Heart right ventricle (tissue), 16 donors: ENCODE measurements at regions not wholly inside any gene's neighbourhood (a gene's known extent, or its start where the extent isn't known, plus 50 kb on each side); places are given as distances from the start of the nearest gene placed in this dataset.
A peak's percentile ranks its signal among the peaks of the same experiment; 100 is the strongest.
"Not testable (repeated sequence)": the region's sequence is repeated elsewhere in the genome, so short reads cannot be mapped to it uniquely, and the experiment has no call there.

Experiments
- ATAC-seq, 8 donors: fragments of 200-7000 bp; cut with Tn5 transposase; one replicate each; pipeline ENCODE4 v1.9.1; 2020; ENCODE audit warnings: mild to moderate bottlenecking in 8 of 8, moderate library complexity in 8 of 8, moderate number of reproducible peaks in 1 of 8
- DNase-seq, 2 donors: peaks; one replicate each; pipeline ENCODE4 v3.0.0-alpha.2; 2020
- H3K27ac ChIP-seq, 10 donors: fragments of 200-600 bp; sonication (generic) in 2 of 10; one replicate each; pipeline versions ENCODE4 v1.5.0 to v1.8.0; 2020 to 2022; ENCODE audit warnings: mild to moderate bottlenecking in 3 of 10
- H3K27me3 ChIP-seq, 7 donors: fragments of 200-600 bp; one replicate each; pipeline ENCODE4 v1.8.0; 2021 to 2022; ENCODE audit warnings: mild to moderate bottlenecking in 2 of 7
- H3K36me3 ChIP-seq, 9 donors: fragments of 200-600 bp; sonication (generic) in 1 of 9; one replicate each; pipeline versions ENCODE4 v1.5.0 to v1.8.0; 2020 to 2022; ENCODE audit warnings: mild to moderate bottlenecking in 2 of 9
- H3K4me1 ChIP-seq, 9 donors: fragments of 200-600 bp; sonication (generic) in 1 of 9; one replicate each; pipeline versions ENCODE4 v1.5.0 to v1.8.0; 2020 to 2022; ENCODE audit warnings: mild to moderate bottlenecking in 4 of 9
- H3K4me3 ChIP-seq, 10 donors: fragments of 200-600 bp; sonication (generic) in 2 of 10; one replicate each; pipeline versions ENCODE4 v1.5.0 to v1.8.0; 2020 to 2022; ENCODE audit warnings: mild to moderate bottlenecking in 7 of 10, moderate library complexity in 2 of 10
- H3K9me3 ChIP-seq, 11 donors: fragments of 200-600 bp in 10 of 11; sonication (generic) in 2 of 11; one replicate each; pipeline versions ENCODE4 v1.5.0 to v1.8.0; 2013 to 2022; ENCODE audit warnings: mild to moderate bottlenecking in 2 of 11, control low read depth in 1 of 11, moderate library complexity in 1 of 11
- CTCF ChIP-seq, 9 donors: fragments of 200-600 bp; sonication (generic) in 2 of 9; IDR thresholded peaks; one replicate each; pipeline versions ENCODE4 v1.5.0 to v1.8.0; 2021 to 2022; ENCODE audit warnings: antibody characterized with exemption in 9 of 9, mild to moderate bottlenecking in 5 of 9, moderate library complexity in 1 of 9
- WGBS, 2 donors: extraction: QIAGEN DNeasy Blood & Tissue Kit; methylation state at CpG; one replicate each; pipeline ENCODE4 v1.1.7; 2013; ENCODE audit warnings: inconsistent platforms in 1 of 2; 5-methylcytosine and 5-hydroxymethylcytosine counted together
- intact Hi-C, 10 donors: fragments of 100-400 bp; cut with DNase I; formaldehyde crosslinking; loops; one replicate each; pipeline versions ENCODE4 v1.11.1 to v1.14.2; 2022
- donor health status: Arrhythmogenic right ventricular cardiomyopathy.
- donor health status: ischemic (EF 13 %, LVEDD 7.1; RV severe dilation, severe dysfunction).
- donor health status: healthy with polysubstance abuse.
- donor health status: DM: no; HTN: yes; CAD: no.
- donor health status: DM: no; HTN: no; CAD: no.
- donor health status: ischemic (EF 25% LVEDD 6.9; RV normal size, moderate dysfunction).
- donor health status: ischemic (EF 25% LVEDD 5.7; RV mildly dilated, moderate dysfunction).
- donor health status: healthy.
- donor health status: DM: yes; HTN: yes; CAD: no.
- donor health status: Ischemic cardiomyopathy.
- donor health status: ischemic (EF 35%, LVEDD 5.7; RV mildly dilated, moderate dysfunction).
- donor health status: nonischemic (EF 11% LVEDD 7.7; RV severe dilation, severe dysfunction).
- donor health status: DM: yes; HTN: yes; CAD: no.
- donor health status: PGD.
- donor health status: ischemic (EF 29% LVEDD 5.4; RV normal size, mild dysfunction).
- donor health status: nonischemic (EF 23%, LVEDD 6.1; RV moderate dilation, normal function).

- ATAC-seq (no peak), DNase-seq (no peak)
- no peak overlapping the region for H3K27ac ChIP-seq
- no peaks in the 10 kb centered on the region for H3K9me3 ChIP-seq
- H3K27me3 ChIP-seq, result no peaks in the 10 kb centered on the region
- peaks cover 0 to 30% (median 8%) of the 10 kb centered on the region in 9 donors for H3K4me1 ChIP-seq
- TF ChIP-seq CTCF (IDR thresholded peaks at IDR 0.05), result no peak
- H3K4me3 ChIP-seq, result no peak overlapping the region
- WGBS, 2 donors, result 91 to 95% methylated on average over 2 of the region's 2 CpGs
- intact Hi-C loops, result no loop called here
- H3K36me3 ChIP-seq, result no peaks in the 10 kb centered on the region
Measured at GRCh38 chr6:11407414-11407813, 130.1 kb upstream of the TMEM170B start.

- Histone ChIP-seq H3K9me3 (no peaks in the 10 kb centered on the region), H3K36me3 (no peaks in the 10 kb centered on the region), H3K27ac (peak overlapping the region in 1 of 10 donors; percentile 53), H3K4me1 (peaks cover 0 to 14% (median 0%) of the 10 kb centered on the region in 9 donors), H3K27me3 (no peaks in the 10 kb centered on the region), H3K4me3 (no peak overlapping the region)
- intact Hi-C loops, result no loop called here
- TF ChIP-seq CTCF (IDR thresholded peaks at IDR 0.05), result no peak
- WGBS, 2 donors, result 66 to 79% methylated on average over 4 of the region's 4 CpGs
- DNase-seq (no peak), ATAC-seq (peak in 6 of 8 donors; percentile 39 to 65 (median 62))
Measured at GRCh38 chr6:11404838-11405237, 132.7 kb upstream of the TMEM170B start.

GRCh38 chr6:11404081-11404480 is 133.5 kb upstream of the TMEM170B start:
- DNase-seq (no peak), ATAC-seq (no peak)
- no peaks in the 10 kb centered on the region for H3K27me3 ChIP-seq
- peaks cover 0 to 14% (median 0%) of the 10 kb centered on the region in 9 donors for H3K4me1 ChIP-seq
- H3K9me3 ChIP-seq, result no peaks in the 10 kb centered on the region
- peak overlapping the region in 1 of 10 donors; percentile 53 for H3K27ac ChIP-seq
- WGBS, 2 donors, result 94% methylated on average over 10 of the region's 10 CpGs
- intact Hi-C loops, result no loop called here
- H3K4me3 ChIP-seq, result no peak overlapping the region
- no peaks in the 10 kb centered on the region for H3K36me3 ChIP-seq
- TF ChIP-seq CTCF (IDR thresholded peaks at IDR 0.05), result no peak

GRCh38 chr6:11403035-11403601 is 134.4 kb upstream of the TMEM170B start:
- Histone ChIP-seq H3K4me3 (no peak overlapping the region), H3K27ac (no peak overlapping the region), H3K4me1 (peaks cover 0 to 20% (median 0%) of the 10 kb centered on the region in 9 donors), H3K9me3 (no peaks in the 10 kb centered on the region), H3K36me3 (no peaks in the 10 kb centered on the region), H3K27me3 (no peaks in the 10 kb centered on the region)
- DNase-seq (no peak), ATAC-seq (peak in 1 of 8 donors; percentile 11)
- WGBS, 2 donors, result 91 to 96% methylated on average over 11 of the region's 11 CpGs
- no peak for TF ChIP-seq CTCF (IDR thresholded peaks at IDR 0.05)
- intact Hi-C loops, result no loop called here

GRCh38 chr6:11402581-11402980 is 135.0 kb upstream of the TMEM170B start:
- H3K9me3 ChIP-seq, H3K27ac ChIP-seq, H3K4me3 ChIP-seq, intact Hi-C loops, ATAC-seq, DNase-seq, H3K36me3 ChIP-seq, H3K27me3 ChIP-seq: not testable (repeated sequence)
- 92 to 95% methylated on average over 23 to 36 of the region's 36 CpGs for WGBS, 2 donors
- peaks cover 0 to 21% (median 0%) of the 10 kb centered on the region in 9 donors for H3K4me1 ChIP-seq

GRCh38 chr6:11401954-11402353 is 135.6 kb upstream of the TMEM170B start:
- intact Hi-C loops, H3K27me3 ChIP-seq, H3K4me3 ChIP-seq, H3K36me3 ChIP-seq, H3K27ac ChIP-seq, ATAC-seq, DNase-seq, H3K9me3 ChIP-seq: not testable (repeated sequence)
- WGBS, 2 donors, result 78 to 82% methylated on average over 5 of the region's 5 CpGs
- peaks cover 0 to 21% (median 0%) of the 10 kb centered on the region in 9 donors for H3K4me1 ChIP-seq
